ENCODE measurements at regions not wholly inside any gene's neighbourhood (a gene's known extent, or its start where the extent isn't known, plus 50 kb on each side); places are given as distances from the start of the nearest gene placed in this dataset.

- Histone ChIP-seq H3K27me3 (no peaks in the 10 kb centered on the region), H3K27ac (no peak overlapping the region), H3K9me3 (no peaks in the 10 kb centered on the region), H3K4me1 (peaks cover 9% of the 10 kb centered on the region), H3K4me3 (no peak overlapping the region), H3K36me3 (replicated peaks in 1 of 2; ENCODE audit: insufficient read depth in 1 of 2, low read depth in 2 of 2) (no peaks in the 10 kb centered on the region)
- DNase-seq (no peak), ATAC-seq (no peak)
- TF ChIP-seq POLR2A (IDR thresholded peaks at IDR 0.05) (no peak), CTCF (IDR thresholded peaks at IDR 0.05) (no peak)
- intact Hi-C loops (cut with DNase I): no loop called here
- 66 to 77% methylated on average over 5 of the region's 5 CpGs for WGBS, 2 donors
Observed at GRCh38 chr11:11215058-11215815, 137.8 kb downstream of the CSNK2A3 start.

GRCh38 chr11:11213117-11213516 lies 139.9 kb downstream of the CSNK2A3 start:
- H3K36me3 ChIP-seq (replicated peaks in 1 of 2; ENCODE audit: insufficient read depth in 1 of 2, low read depth in 2 of 2): no peaks in the 10 kb centered on the region
- TF ChIP-seq POLR2A (IDR thresholded peaks at IDR 0.05) (no peak), CTCF (IDR thresholded peaks at IDR 0.05) (no peak)
- H3K9me3 ChIP-seq: no peaks in the 10 kb centered on the region
- intact Hi-C loops (cut with DNase I): no loop called here
- H3K4me3 ChIP-seq: no peak overlapping the region
- no peak for DNase-seq
- no peaks in the 10 kb centered on the region for H3K27me3 ChIP-seq
- no peak for ATAC-seq
- H3K4me1 ChIP-seq: no peaks in the 10 kb centered on the region
- no peak overlapping the region for H3K27ac ChIP-seq
- 79 to 87% methylated on average over 4 of the region's 4 CpGs for WGBS, 2 donors

GRCh38 chr11:11211888-11212287 lies 141.2 kb downstream of the CSNK2A3 start:
- no peak for DNase-seq
- Histone ChIP-seq H3K36me3 (replicated peaks in 1 of 2; ENCODE audit: insufficient read depth in 1 of 2, low read depth in 2 of 2) (no peaks in the 10 kb centered on the region), H3K27ac (no peak overlapping the region)

GRCh38 chr11:11211186-11211585 lies 141.9 kb downstream of the CSNK2A3 start:
- no peaks in the 10 kb centered on the region for H3K36me3 ChIP-seq (replicated peaks in 1 of 2; ENCODE audit: insufficient read depth in 1 of 2, low read depth in 2 of 2)
- H3K4me1 ChIP-seq: no peaks in the 10 kb centered on the region
- DNase-seq (no peak), ATAC-seq (no peak)
- WGBS, 2 donors: 55 to 63% methylated on average over 7 of the region's 7 CpGs
- no peaks in the 10 kb centered on the region for H3K9me3 ChIP-seq
- no peaks in the 10 kb centered on the region for H3K27me3 ChIP-seq
- H3K4me3 ChIP-seq: no peak overlapping the region
- no peak overlapping the region for H3K27ac ChIP-seq
- intact Hi-C loops (cut with DNase I): no loop called here
- TF ChIP-seq CTCF (IDR thresholded peaks at IDR 0.05) (no peak), POLR2A (IDR thresholded peaks at IDR 0.05) (no peak)

More at GRCh38 chr11:11211888-11212287, 141.2 kb downstream of the CSNK2A3 start:
- intact Hi-C loops (cut with DNase I): no loop called here
- ATAC-seq: no peak
- Histone ChIP-seq H3K27me3 (no peaks in the 10 kb centered on the region), H3K4me1 (no peaks in the 10 kb centered on the region), H3K4me3 (no peak overlapping the region), H3K9me3 (no peaks in the 10 kb centered on the region)
- TF ChIP-seq POLR2A (IDR thresholded peaks at IDR 0.05): no peak
- TF ChIP-seq CTCF (IDR thresholded peaks at IDR 0.05): no peak

- 54 to 61% methylated on average over 3 of the region's 3 CpGs for WGBS, 2 donors
- Histone ChIP-seq H3K36me3 (replicated peaks in 1 of 2; ENCODE audit: insufficient read depth in 1 of 2, low read depth in 2 of 2) (no peaks in the 10 kb centered on the region), H3K27me3 (no peaks in the 10 kb centered on the region), H3K4me3 (no peak overlapping the region), H3K4me1 (no peaks in the 10 kb centered on the region), H3K27ac (no peak overlapping the region), H3K9me3 (no peaks in the 10 kb centered on the region)
- DNase-seq (no peak), ATAC-seq (no peak)
- intact Hi-C loops (cut with DNase I): no loop called here
- no peak for TF ChIP-seq POLR2A (IDR thresholded peaks at IDR 0.05)
- no peak for TF ChIP-seq CTCF (IDR thresholded peaks at IDR 0.05)
Observed at GRCh38 chr11:11210446-11210845, 142.6 kb downstream of the CSNK2A3 start.
